NB4 (cell line): ENCODE measurements at regions not wholly inside any gene's neighbourhood (a gene's known extent, or its start where the extent isn't known, plus 50 kb on each side); places are given as distances from the start of the nearest gene placed in this dataset.
"Not testable (repeated sequence)": the region's sequence is repeated elsewhere in the genome, so short reads cannot be mapped to it uniquely, and the experiment has no call there.

Experiments
- DNase-seq: peaks from one replicate; pipeline ENCODE4 v3.0.0; 2010; ENCODE audit warnings: low read depth
- H3K4me3 ChIP-seq: one replicate; pipeline ENCODE4 v1.5.1; 2011; ENCODE audit warnings: mild to moderate bottlenecking, low read depth, low read length, moderate library complexity
- CTCF ChIP-seq: IDR thresholded peaks from one replicate; pipeline ENCODE4 v1.5.1; 2012; ENCODE audit warnings: low read depth, low read length
- MAX ChIP-seq: IDR thresholded peaks from 2 replicates; pipeline ENCODE4 v1.6.1; 2011; ENCODE audit warnings: low read depth, low read length
- MYC ChIP-seq: IDR thresholded peaks from 2 replicates; pipeline ENCODE4 v1.6.1; 2011; ENCODE audit warnings: low read depth, low read length
- POLR2A ChIP-seq: IDR thresholded peaks from 2 replicates; pipeline ENCODE4 v1.6.1; 2011; ENCODE audit warnings: mild to moderate bottlenecking; ENCODE audit not compliant: insufficient read length; ENCODE audit errors: extremely low read depth

- no peak overlapping the region for H3K4me3 ChIP-seq
- no peak for DNase-seq
- TF ChIP-seq MAX (no peak), CTCF (no peak), POLR2A (no peak), MYC (no peak)
Measured at GRCh38 chr12:112694065-112694464, 97.5 kb upstream of the RPH3A start.

DNA sequence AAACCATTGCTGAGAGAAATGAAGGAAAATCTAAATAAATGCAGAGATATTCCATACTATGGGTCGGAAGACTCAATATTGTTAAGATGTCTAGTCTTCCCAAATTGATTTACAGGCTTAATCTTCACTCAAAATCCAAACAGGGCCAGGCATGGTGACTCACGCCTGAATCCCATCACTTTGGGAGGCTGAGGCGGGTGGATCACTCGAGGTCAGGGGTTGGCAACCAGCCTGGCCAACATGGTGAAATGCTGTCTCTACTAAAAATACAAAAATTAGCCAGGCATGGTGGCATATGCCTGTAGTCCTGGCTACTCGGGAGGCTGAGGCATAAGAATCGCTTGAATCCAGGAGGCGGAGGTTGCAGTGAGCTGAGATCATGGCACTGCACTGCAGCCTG, 94.1 kb upstream of the RPH3A start:
- H3K4me3 ChIP-seq, DNase-seq: not testable (repeated sequence)

DNA sequence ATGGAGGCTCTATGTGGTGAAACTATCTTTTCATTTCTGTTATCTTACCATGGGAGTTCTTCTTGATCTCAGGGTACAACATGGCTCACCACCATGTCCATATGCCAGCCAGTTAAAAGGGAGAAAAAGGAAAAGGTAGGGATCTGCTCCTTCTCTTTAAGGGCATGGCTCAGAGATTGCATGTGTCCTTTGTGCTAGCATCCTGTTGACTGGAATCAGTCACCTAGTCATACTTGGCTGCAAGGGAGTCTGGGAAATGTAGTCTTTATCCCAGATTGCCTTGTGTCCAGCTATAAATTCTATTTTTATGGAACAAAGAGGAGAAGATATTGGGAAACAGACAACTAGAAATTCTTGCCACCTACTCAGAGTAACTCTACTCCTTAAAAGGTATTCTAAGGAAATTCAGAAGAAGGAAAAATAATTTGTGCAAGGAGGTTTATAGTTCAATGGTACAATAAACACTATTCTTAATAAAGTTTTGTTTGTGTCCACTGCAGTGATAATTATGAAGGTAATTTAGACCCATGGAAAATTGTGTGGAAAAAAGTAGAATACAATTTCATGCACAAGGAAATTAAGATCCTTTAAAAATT, 86.4 kb upstream of the RPH3A start:
- no peak overlapping the region for H3K4me3 ChIP-seq
- no peak for DNase-seq
- TF ChIP-seq CTCF = no peak
- TF ChIP-seq POLR2A = no peak
- TF ChIP-seq MAX = no peak
- no peak for TF ChIP-seq MYC

DNA sequence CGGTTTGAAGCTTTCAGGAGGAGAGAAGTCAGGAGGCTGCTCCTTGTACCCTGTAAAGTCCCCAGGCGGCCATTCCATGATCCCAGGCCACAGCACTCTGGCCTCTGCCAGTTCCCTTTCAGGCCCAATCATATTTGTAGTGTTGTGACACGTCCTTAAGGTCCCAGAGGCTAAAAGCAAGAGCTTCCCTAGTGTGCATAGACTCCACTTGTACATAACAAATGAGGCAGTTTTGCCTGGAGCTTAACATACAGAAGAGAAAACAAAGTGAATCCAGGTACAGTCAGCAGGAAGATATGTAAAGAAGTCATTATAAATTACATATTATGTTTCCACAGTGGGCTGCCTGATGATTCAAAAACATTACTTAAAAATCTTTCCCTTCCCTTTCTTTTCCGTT, 81.1 kb upstream of the RPH3A start:
- no peak for DNase-seq
- H3K4me3 ChIP-seq = no peak overlapping the region
- no peak for TF ChIP-seq MAX
- TF ChIP-seq POLR2A = no peak

DNA sequence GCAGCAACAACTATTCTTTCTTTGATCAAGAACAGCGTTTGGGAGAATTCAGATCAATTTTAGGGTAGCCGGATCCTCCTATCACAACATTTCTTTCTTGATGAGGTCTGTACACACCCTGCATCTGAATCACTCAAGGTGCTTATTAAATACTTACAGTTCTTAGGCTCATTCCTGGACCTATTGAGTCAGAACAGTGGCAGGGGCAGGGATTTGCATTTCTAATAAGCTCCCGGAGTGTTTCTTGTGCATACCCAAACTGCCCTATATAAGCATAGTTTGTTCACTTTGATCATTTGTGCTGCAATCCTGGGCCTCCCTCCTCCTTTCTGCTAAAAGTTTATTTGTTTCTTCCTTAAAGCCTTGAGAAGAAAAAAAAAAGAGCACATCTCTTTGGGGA, 80.5 kb upstream of the RPH3A start:
- DNase-seq = no peak
- no peak overlapping the region for H3K4me3 ChIP-seq
- no peak for TF ChIP-seq MYC
- TF ChIP-seq MAX = no peak

GRCh38 chr12:112711507-112711906, 80.0 kb upstream of the RPH3A start:
- TF ChIP-seq POLR2A (no peak), CTCF (no peak), MAX (no peak)
- DNase-seq = no peak
- H3K4me3 ChIP-seq = no peak overlapping the region

- DNase-seq, H3K4me3 ChIP-seq: not testable (repeated sequence)
Measured at GRCh38 chr12:112712751-112713150, 78.8 kb upstream of the RPH3A start.

DNA sequence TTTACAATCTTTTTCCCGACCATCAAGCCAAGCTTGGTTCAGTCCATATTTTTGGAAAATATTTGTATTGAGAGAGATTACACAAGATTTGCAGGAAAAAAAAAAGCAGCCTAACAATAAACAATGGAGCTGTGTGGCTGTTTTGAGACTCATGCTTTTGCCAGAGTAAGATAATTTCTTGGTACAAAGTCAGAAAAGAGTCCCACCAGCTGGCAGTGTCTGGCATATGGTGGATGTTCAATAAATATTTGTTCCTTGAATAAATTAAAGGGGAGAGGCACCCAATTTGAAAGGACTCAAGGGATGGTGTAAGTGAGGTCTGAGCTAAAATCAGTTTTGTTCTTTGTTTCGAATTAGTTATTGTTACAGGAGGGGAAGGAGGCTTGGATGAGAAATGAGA, 78.1 kb upstream of the RPH3A start:
- no peak overlapping the region for H3K4me3 ChIP-seq
- TF ChIP-seq CTCF (no peak), MYC (no peak), POLR2A (no peak), MAX (no peak)
- DNase-seq = no peak
